GM19397 (cell line): ENCODE measurements at regions not wholly inside any gene's neighbourhood (a gene's known extent, or its start where the extent isn't known, plus 50 kb on each side); places are given as distances from the start of the nearest gene placed in this dataset.

Source experiments
- ATAC-seq: cut with Tn5 transposase; IDR thresholded peaks from one replicate; pipeline ENCODE4 v1.9.1; 2021; ENCODE audit warnings: mild to moderate bottlenecking, moderate library complexity; ENCODE audit not compliant: unreplicated experiment

- no peak for ATAC-seq
Measured at GRCh38 chr22:48169227-48169626, 1406.8 kb downstream of the TBC1D22A start.

GRCh38 chr22:48167238-48167637 lies 1404.8 kb downstream of the TBC1D22A start:
- no peak for ATAC-seq

GRCh38 chr22:48161298-48161697 lies 1398.8 kb downstream of the TBC1D22A start:
- no peak for ATAC-seq

GRCh38 chr22:48157676-48158075 lies 1395.2 kb downstream of the TBC1D22A start:
- no peak for ATAC-seq

- ATAC-seq = no peak
Measured at GRCh38 chr22:48156603-48157355, 1394.3 kb downstream of the TBC1D22A start.

- ATAC-seq = no peak
Measured at GRCh38 chr22:48155446-48155845, 1393.0 kb downstream of the TBC1D22A start.

- no peak for ATAC-seq
Measured at GRCh38 chr22:48154943-48155240, 1392.4 kb downstream of the TBC1D22A start.

- ATAC-seq = no peak
Measured at GRCh38 chr22:48154169-48154942, 1391.9 kb downstream of the TBC1D22A start.

GRCh38 chr22:48153726-48154125 lies 1391.3 kb downstream of the TBC1D22A start:
- no peak for ATAC-seq

- no peak for ATAC-seq
Measured at GRCh38 chr22:48152916-48153315, 1390.5 kb downstream of the TBC1D22A start.

GRCh38 chr22:48152164-48152775 lies 1389.8 kb downstream of the TBC1D22A start:
- ATAC-seq = no peak

GRCh38 chr22:48151641-48152040 lies 1389.2 kb downstream of the TBC1D22A start:
- no peak for ATAC-seq

GRCh38 chr22:48147831-48148230 lies 1385.4 kb downstream of the TBC1D22A start:
- no peak for ATAC-seq

GRCh38 chr22:48147404-48147803 lies 1385.0 kb downstream of the TBC1D22A start:
- ATAC-seq = no peak

- ATAC-seq = no peak
Measured at GRCh38 chr22:48146426-48146825, 1384.0 kb downstream of the TBC1D22A start.

- ATAC-seq = no peak
Measured at GRCh38 chr22:48145738-48146137, 1383.3 kb downstream of the TBC1D22A start.

- no peak for ATAC-seq
Measured at GRCh38 chr22:48144318-48144717, 1381.9 kb downstream of the TBC1D22A start.

- no peak for ATAC-seq
Measured at GRCh38 chr22:48143856-48144255, 1381.4 kb downstream of the TBC1D22A start.

GRCh38 chr22:48142388-48142787 lies 1379.9 kb downstream of the TBC1D22A start:
- no peak for ATAC-seq

GRCh38 chr22:48141301-48141700 lies 1378.9 kb downstream of the TBC1D22A start:
- no peak for ATAC-seq

- ATAC-seq = no peak
Measured at GRCh38 chr22:48140261-48140813, 1377.9 kb downstream of the TBC1D22A start.

- ATAC-seq = no peak
Measured at GRCh38 chr22:48139776-48140175, 1377.3 kb downstream of the TBC1D22A start.
